Caco-2 (cell line): ENCODE measurements at regions not wholly inside any gene's neighbourhood (a gene's known extent, or its start where the extent isn't known, plus 50 kb on each side); places are given as distances from the start of the nearest gene placed in this dataset.

Experiments used
- BruUV-seq: library from RNA; stranded (reverse); fragments of 400-500 nt; replicated peaks from 2 replicates; lab custom pipeline; 2021; lab: Mats Ljungman, UMichigan
- CTCF ChIA-PET: fragments of 300-600 bp; sonication (Branson Sonifier 250); formaldehyde crosslinking; loops from one replicate; lab custom pipeline; 2022; ENCODE audit warnings: antibody characterized with exemption; lab: Charles Lee
- POLR2A ChIA-PET: fragments of 300-600 bp; sonication (Branson Sonifier 250); formaldehyde crosslinking; loops from one replicate; lab custom pipeline; 2022; ENCODE audit warnings: antibody characterized with exemption; lab: Charles Lee
- DNase-seq, 2 experiments: peaks; one replicate each; pipeline versions ENCODE4 v3.0.0 to v3.0.0-alpha.2; 2020 to 2022
- H3K27me3 ChIP-seq: replicated peaks from 2 replicates; pipeline ENCODE4 v1.6.0; 2011; ENCODE audit warnings: low read length; ENCODE audit not compliant: control insufficient read depth, insufficient read depth
- H3K36me3 ChIP-seq: 2 replicates; pipeline ENCODE4 v1.5.1; 2011; ENCODE audit warnings: low read length; ENCODE audit not compliant: control insufficient read depth, insufficient read depth
- H3K4me1 ChIP-seq: fragments of 250-450 bp; sonication (Bioruptor Pico); 2 replicates; pipeline ENCODE4 v1.5.1; 2020; ENCODE audit warnings: mild to moderate bottlenecking
- H3K4me3 ChIP-seq: 2 replicates; pipeline ENCODE4 v1.5.1; 2011; ENCODE audit warnings: low read depth, mild to moderate bottlenecking, control low read depth, low read length
- H3K9me3 ChIP-seq: fragments of 250-450 bp; sonication (Bioruptor Pico); 2 replicates; pipeline ENCODE4 v1.5.1; 2020; ENCODE audit warnings: mild to moderate bottlenecking, moderate library complexity
- H3K27ac Mint-ChIP-seq: one replicate; pipeline ENCODE4 v1.8.0; 2022; ENCODE audit warnings: mixed read lengths; ENCODE audit not compliant: unreplicated experiment
- H3K27me3 Mint-ChIP-seq: one replicate; pipeline ENCODE4 v1.8.0; 2022; ENCODE audit warnings: mixed read lengths; ENCODE audit not compliant: insufficient read depth, unreplicated experiment
- H3K36me3 Mint-ChIP-seq: one replicate; pipeline ENCODE4 v1.8.0; 2022; ENCODE audit warnings: mild to moderate bottlenecking, mixed read lengths; ENCODE audit not compliant: insufficient read depth, unreplicated experiment
- H3K4me1 Mint-ChIP-seq: one replicate; pipeline ENCODE4 v1.8.0; 2022; ENCODE audit warnings: low read depth, mixed read lengths; ENCODE audit not compliant: unreplicated experiment
- H3K4me3 Mint-ChIP-seq: one replicate; pipeline ENCODE4 v1.8.0; 2022; ENCODE audit warnings: mild to moderate bottlenecking, moderate library complexity, mixed read lengths; ENCODE audit not compliant: unreplicated experiment
- H3K9me3 Mint-ChIP-seq: one replicate; pipeline ENCODE4 v1.8.0; 2022; ENCODE audit warnings: mixed read lengths; ENCODE audit not compliant: unreplicated experiment
- CTCF ChIP-seq, 2 experiments: fragments of 200-600 bp in 1 of 2; IDR thresholded peaks; 1 replicate in 1 of 2; 2 replicates in 1 of 2; pipeline versions ENCODE4 v1.5.1 to v1.8.0; 2011 to 2022; ENCODE audit warnings: antibody characterized with exemption in 1 of 2, control low read depth in 1 of 2, inconsistent platforms in 1 of 2, low read depth in 1 of 2, low read length in 1 of 2, mild to moderate bottlenecking in 1 of 2, moderate library complexity in 1 of 2; ENCODE audit not compliant: insufficient read depth in 1 of 2, severe bottlenecking in 1 of 2, unreplicated experiment in 1 of 2
- intact Hi-C: fragments of 100-400 bp; cut with micrococcal nuclease; formaldehyde crosslinking; loops from one replicate; pipeline ENCODE4 v1.10.0; 2022; ENCODE audit not compliant: unreplicated experiment

- H3K9me3 ChIP-seq, result no peaks in the 10 kb centered on the region
- CTCF ChIA-PET, result no interaction called here
- H3K36me3 Mint-ChIP-seq, result no peaks in the 10 kb centered on the region
- no peak for TF ChIP-seq CTCF (IDR thresholded peaks at IDR 0.05; ENCODE audit: insufficient read depth in 1 of 2, low read depth in 1 of 2, low read length in 1 of 2, severe bottlenecking in 1 of 2, unreplicated experiment in 1 of 2)
- POLR2A ChIA-PET, result no interaction called here
- no peak overlapping the region for H3K4me3 Mint-ChIP-seq
- H3K36me3 ChIP-seq, result no peaks in the 10 kb centered on the region
- intact Hi-C loops, result no loop called here
- no peak for DNase-seq
- no peaks in the 10 kb centered on the region for H3K4me1 ChIP-seq
- BruUV-seq, result no TSS peak
- no peak overlapping the region for H3K27ac Mint-ChIP-seq
- no peaks in the 10 kb centered on the region for H3K27me3 Mint-ChIP-seq
- no peaks in the 10 kb centered on the region for H3K27me3 ChIP-seq
- no peak overlapping the region for H3K4me3 ChIP-seq
- H3K4me1 Mint-ChIP-seq, result peaks cover 18% of the 10 kb centered on the region
- H3K9me3 Mint-ChIP-seq, result peaks cover 10% of the 10 kb centered on the region
Measured at GRCh38 chr15:45970542-45970941, 335.7 kb downstream of the SQOR start.

GRCh38 chr15:45980366-45980765 is 345.5 kb downstream of the SQOR start:
- no TSS peak for BruUV-seq
- H3K27ac Mint-ChIP-seq, result peak overlapping the region; percentile 69
- Histone ChIP-seq H3K4me1 (peaks cover 20% of the 10 kb centered on the region), H3K4me3 (no peak overlapping the region), H3K9me3 (peaks cover 7% of the 10 kb centered on the region; the same call in 1 of the 2 replicates), H3K27me3 (no peaks in the 10 kb centered on the region), H3K36me3 (no peaks in the 10 kb centered on the region)
- peak in 1 of 2 experiments; percentile 2 for DNase-seq
- no peak for TF ChIP-seq CTCF (IDR thresholded peaks at IDR 0.05; ENCODE audit: insufficient read depth in 1 of 2, low read depth in 1 of 2, low read length in 1 of 2, severe bottlenecking in 1 of 2, unreplicated experiment in 1 of 2)
- no peaks in the 10 kb centered on the region for H3K36me3 Mint-ChIP-seq
- peaks cover 2% of the 10 kb centered on the region for H3K9me3 Mint-ChIP-seq
- POLR2A ChIA-PET, result no interaction called here
- H3K27me3 Mint-ChIP-seq, result no peaks in the 10 kb centered on the region
- H3K4me3 Mint-ChIP-seq, result peak overlapping the region; percentile 5
- intact Hi-C loops, result no loop called here
- peaks cover 18% of the 10 kb centered on the region for H3K4me1 Mint-ChIP-seq
- CTCF ChIA-PET, result no interaction called here

GRCh38 chr15:45981625-45982024 is 346.8 kb downstream of the SQOR start:
- Histone ChIP-seq H3K4me3 (no peak overlapping the region), H3K9me3 (peaks cover 10% of the 10 kb centered on the region; the same call in 1 of the 2 replicates), H3K4me1 (peaks cover 20% of the 10 kb centered on the region), H3K36me3 (no peaks in the 10 kb centered on the region), H3K27me3 (no peaks in the 10 kb centered on the region)
- DNase-seq, result no peak
- H3K9me3 Mint-ChIP-seq, result peaks cover 11% of the 10 kb centered on the region
- H3K4me3 Mint-ChIP-seq, result no peak overlapping the region
- no peaks in the 10 kb centered on the region for H3K27me3 Mint-ChIP-seq
- H3K36me3 Mint-ChIP-seq, result no peaks in the 10 kb centered on the region
- ChIA-PET CTCF (no interaction called here), POLR2A (no interaction called here)
- no peak overlapping the region for H3K27ac Mint-ChIP-seq
- BruUV-seq, result no TSS peak
- intact Hi-C loops, result no loop called here
- no peak for TF ChIP-seq CTCF (IDR thresholded peaks at IDR 0.05; ENCODE audit: insufficient read depth in 1 of 2, low read depth in 1 of 2, low read length in 1 of 2, severe bottlenecking in 1 of 2, unreplicated experiment in 1 of 2)
- peaks cover 18% of the 10 kb centered on the region for H3K4me1 Mint-ChIP-seq
